GM19455 (cell line): ENCODE measurements at regions not wholly inside any gene's neighbourhood (a gene's known extent, or its start where the extent isn't known, plus 50 kb on each side); places are given as distances from the start of the nearest gene placed in this dataset.
"Not testable (repeated sequence)": the region's sequence is repeated elsewhere in the genome, so short reads cannot be mapped to it uniquely, and the experiment has no call there.

Experiments used
- ATAC-seq: cut with Tn5 transposase; IDR thresholded peaks from one replicate; pipeline ENCODE4 v1.9.1; 2021; ENCODE audit not compliant: unreplicated experiment

GRCh38 chr3:34053626-34054025 is 255.2 kb downstream of the PDCD6IP start:
- no peak for ATAC-seq

- ATAC-seq: peak; percentile 20
Observed at GRCh38 chr3:34056181-34056910, 257.9 kb downstream of the PDCD6IP start.

- ATAC-seq: peak; percentile 93
Observed at GRCh38 chr3:34056951-34057390, 258.5 kb downstream of the PDCD6IP start.

GRCh38 chr3:34060995-34061394 is 262.6 kb downstream of the PDCD6IP start:
- ATAC-seq: not testable (repeated sequence)

- no peak for ATAC-seq
Observed at GRCh38 chr3:34065901-34066300, 267.5 kb downstream of the PDCD6IP start.

GRCh38 chr3:34066328-34066727 is 267.9 kb downstream of the PDCD6IP start:
- no peak for ATAC-seq

- ATAC-seq: no peak
Observed at GRCh38 chr3:34066999-34067398, 268.6 kb downstream of the PDCD6IP start.

GRCh38 chr3:34067536-34068051 is 269.2 kb downstream of the PDCD6IP start:
- no peak for ATAC-seq

- ATAC-seq: no peak
Observed at GRCh38 chr3:34068505-34068904, 270.1 kb downstream of the PDCD6IP start.

- no peak for ATAC-seq
Observed at GRCh38 chr3:34070831-34071585, 272.6 kb downstream of the PDCD6IP start.

- no peak for ATAC-seq
Observed at GRCh38 chr3:34072297-34072696, 273.9 kb downstream of the PDCD6IP start.

- ATAC-seq: no peak
Observed at GRCh38 chr3:34073111-34073510, 274.7 kb downstream of the PDCD6IP start.

- peak; percentile 38 for ATAC-seq
Observed at GRCh38 chr3:34073961-34074360, 275.5 kb downstream of the PDCD6IP start.

GRCh38 chr3:34075975-34076374 is 277.5 kb downstream of the PDCD6IP start:
- ATAC-seq: no peak

GRCh38 chr3:34077417-34078195 is 279.2 kb downstream of the PDCD6IP start:
- peak; percentile 40 for ATAC-seq

GRCh38 chr3:34078418-34078817 is 280.0 kb downstream of the PDCD6IP start:
- ATAC-seq: no peak

- not testable (repeated sequence) for ATAC-seq
Observed at GRCh38 chr3:34079849-34080248, 281.4 kb downstream of the PDCD6IP start.

- not testable (repeated sequence) for ATAC-seq
Observed at GRCh38 chr3:34090379-34090778, 291.9 kb downstream of the PDCD6IP start.

GRCh38 chr3:34090876-34091275 is 292.4 kb downstream of the PDCD6IP start:
- no peak for ATAC-seq

GRCh38 chr3:34094280-34094679 is 295.9 kb downstream of the PDCD6IP start:
- not testable (repeated sequence) for ATAC-seq

GRCh38 chr3:34102288-34102687 is 303.9 kb downstream of the PDCD6IP start:
- no peak for ATAC-seq
